IMR-90 (cell line): ENCODE measurements at regions not wholly inside any gene's neighbourhood (a gene's known extent, or its start where the extent isn't known, plus 50 kb on each side); places are given as distances from the start of the nearest gene placed in this dataset.

Experiments
- ATAC-seq: fragments of 200-7000 bp; cut with Tn5 transposase; 2 replicates; pipeline ENCODE4 v1.9.1; 2020; ENCODE audit warnings: low read depth, mild to moderate bottlenecking, moderate library complexity
- BruUV-seq: library from RNA; stranded (reverse); fragments of 400-500 nt; replicated peaks from 2 replicates; lab custom pipeline; 2021; lab: Mats Ljungman, UMichigan
- CTCF ChIA-PET: fragments of 300-600 bp; formaldehyde crosslinking; extraction: SDS; loops from one replicate; lab custom pipeline; 2021; ENCODE audit warnings: antibody characterized with exemption; lab: Yijun Ruan, JAX
- POLR2A ChIA-PET: fragments of 300-600 bp; sonication (Branson Sonifier 250); formaldehyde crosslinking; loops from one replicate; lab custom pipeline; 2022; ENCODE audit warnings: antibody characterized with exemption; ENCODE audit not compliant: unreplicated experiment; lab: Charles Lee
- DNase-seq: peaks from one replicate; pipeline ENCODE4 v3.0.0; 2013
- H2AFZ ChIP-seq: replicated peaks from 2 replicates; pipeline ENCODE3; 2013; ENCODE audit warnings: low read length, mild to moderate bottlenecking; ENCODE audit not compliant: poor library complexity
- H2AK5ac ChIP-seq: 2 replicates; pipeline ENCODE4 v1.6.1; 2013; ENCODE audit warnings: low read depth, low read length, inconsistent platforms
- H2AK9ac ChIP-seq: replicated peaks from 2 replicates; pipeline ENCODE3; 2013; ENCODE audit warnings: mild to moderate bottlenecking, low read depth, low read length, moderate library complexity; ENCODE audit not compliant: poor library complexity
- H2BK120ac ChIP-seq: 2 replicates; pipeline ENCODE4 v1.6.1; 2013; ENCODE audit warnings: low read depth, low read length, inconsistent platforms
- H2BK15ac ChIP-seq: 3 replicates; pipeline ENCODE4 v1.6.1; 2013; ENCODE audit warnings: low read depth, low read length, inconsistent platforms
- H2BK20ac ChIP-seq: 2 replicates; pipeline ENCODE4 v1.6.1; 2013; ENCODE audit warnings: low read depth, mild to moderate bottlenecking, inconsistent platforms, low read length, moderate library complexity
- H2BK5ac ChIP-seq: 2 replicates; pipeline ENCODE4 v1.6.1; 2013; ENCODE audit warnings: mild to moderate bottlenecking, low read depth, low read length, inconsistent platforms; ENCODE audit not compliant: poor library complexity, severe bottlenecking
- H3K14ac ChIP-seq: replicated peaks from 2 replicates; pipeline ENCODE4 v1.6.1; 2013; ENCODE audit warnings: low read depth, low read length, inconsistent platforms
- H3K18ac ChIP-seq: 2 replicates; pipeline ENCODE4 v1.6.1; 2013; ENCODE audit warnings: low read depth, low read length, control low read depth
- H3K23ac ChIP-seq: 2 replicates; pipeline ENCODE4 v1.6.1; 2013; ENCODE audit warnings: low read depth, low read length, inconsistent platforms
- H3K27ac ChIP-seq: 2 replicates; pipeline ENCODE4 v1.5.1; 2013; ENCODE audit warnings: mild to moderate bottlenecking, control low read depth, low read length; ENCODE audit not compliant: insufficient read depth
- H3K27me3 ChIP-seq: 2 replicates; pipeline ENCODE4 v1.6.1; 2013; ENCODE audit warnings: low read length; ENCODE audit not compliant: control insufficient read depth, insufficient read depth
- H3K36me3 ChIP-seq: 2 replicates; pipeline ENCODE4 v1.6.1; 2013; ENCODE audit warnings: low read length, mixed read lengths; ENCODE audit not compliant: control insufficient read depth, insufficient read depth
- H3K4ac ChIP-seq: 2 replicates; pipeline ENCODE4 v1.6.1; 2013; ENCODE audit warnings: low read depth, low read length, inconsistent platforms
- H3K4me1 ChIP-seq: 2 replicates; pipeline ENCODE4 v1.6.1; 2013; ENCODE audit warnings: low read length, mixed read lengths; ENCODE audit not compliant: control insufficient read depth, insufficient read depth
- H3K4me2 ChIP-seq: 2 replicates; pipeline ENCODE4 v1.6.1; 2013; ENCODE audit warnings: low read depth, mild to moderate bottlenecking, control low read depth, low read length, moderate library complexity
- H3K4me3 ChIP-seq: 2 replicates; pipeline ENCODE4 v1.5.1; 2013; ENCODE audit warnings: low read depth, mild to moderate bottlenecking, control low read depth, low read length, moderate library complexity; ENCODE audit not compliant: insufficient read depth
- H3K56ac ChIP-seq: 2 replicates; pipeline ENCODE4 v1.6.1; 2013; ENCODE audit warnings: low read length, inconsistent platforms; ENCODE audit not compliant: insufficient read depth; ENCODE audit errors: extremely low read depth
- H3K79me1 ChIP-seq, 2 experiments: 2 replicates each; pipeline ENCODE4 v1.6.1; 2013; ENCODE audit warnings: low read length in 2 of 2, inconsistent platforms in 1 of 2, low read depth in 1 of 2
- H3K9ac ChIP-seq: 2 replicates; pipeline ENCODE4 v1.6.1; 2013; ENCODE audit warnings: low read depth, low read length, control low read depth
- H3K9me1 ChIP-seq: 2 replicates; pipeline ENCODE4 v1.6.1; 2013; ENCODE audit warnings: low read length, inconsistent platforms; ENCODE audit not compliant: insufficient read depth
- H3K9me3 ChIP-seq: 2 replicates; pipeline ENCODE4 v1.6.1; 2013; ENCODE audit warnings: low read length; ENCODE audit not compliant: control insufficient read depth, insufficient read depth
- H4K20me1 ChIP-seq: 2 replicates; pipeline ENCODE4 v1.6.1; 2013; ENCODE audit warnings: low read length, inconsistent platforms; ENCODE audit not compliant: insufficient read depth
- H4K5ac ChIP-seq: 2 replicates; pipeline ENCODE4 v1.6.1; 2013; ENCODE audit warnings: mild to moderate bottlenecking, low read depth, low read length, control low read depth
- H4K8ac ChIP-seq, 2 experiments: 2 replicates each; pipeline ENCODE4 v1.6.1; 2013; ENCODE audit warnings: low read depth in 2 of 2, low read length in 2 of 2, control low read depth in 1 of 2, inconsistent platforms in 1 of 2
- H4K91ac ChIP-seq: 2 replicates; pipeline ENCODE4 v1.6.1; 2013; ENCODE audit warnings: low read depth, low read length, inconsistent platforms; ENCODE audit not compliant: insufficient read depth
- MXI1 ChIP-seq: IDR thresholded peaks from 2 replicates; pipeline ENCODE4 v1.6.1; 2012; ENCODE audit warnings: low read depth, mild to moderate bottlenecking, low read length, moderate library complexity, borderline replicate concordance
- RCOR1 ChIP-seq: IDR thresholded peaks from 2 replicates; pipeline ENCODE4 v1.6.1; 2012; ENCODE audit warnings: mild to moderate bottlenecking, low read length, improper control_type of control experiment; ENCODE audit not compliant: insufficient replicate concordance
- RFX5 ChIP-seq: IDR thresholded peaks from 2 replicates; pipeline ENCODE4 v1.8.0; 2012; ENCODE audit warnings: low read depth, mild to moderate bottlenecking, low read length, moderate library complexity
- dilution Hi-C: fragments of 300-500 bp; cut with HindIII; formaldehyde crosslinking; loops from one replicate; pipeline ENCODE4 v1.14.3; 2018; ENCODE audit warnings: low sequenced_read_pairs; ENCODE audit not compliant: unreplicated experiment
- in situ Hi-C: fragments of 300-500 bp; cut with MboI; formaldehyde crosslinking; loops from 3 replicates; pipeline ENCODE4 v1.14.3; 2019; ENCODE audit warnings: low sequenced_read_pairs, inconsistent platforms, mixed read lengths
- intact Hi-C: fragments of 100-400 bp; cut with micrococcal nuclease; formaldehyde crosslinking; loops from 2 replicates; pipeline ENCODE4 v1.10.0; 2022
- TF ChIP-seq, protein P1 (sequence below): fragments of 150-350 bp; IDR thresholded peaks from 2 replicates; pipeline ENCODE4 v1.6.1; 2017; ENCODE audit warnings: mild to moderate bottlenecking, antibody characterized with exemption, low read length, low read depth
- TF ChIP-seq, protein P2 (sequence below): conservative IDR thresholded peaks from 2 replicates; pipeline ENCODE4 v1.5.1; 2012; ENCODE audit warnings: mild to moderate bottlenecking, low read depth, low read length, improper control_type of control experiment

DNA sequence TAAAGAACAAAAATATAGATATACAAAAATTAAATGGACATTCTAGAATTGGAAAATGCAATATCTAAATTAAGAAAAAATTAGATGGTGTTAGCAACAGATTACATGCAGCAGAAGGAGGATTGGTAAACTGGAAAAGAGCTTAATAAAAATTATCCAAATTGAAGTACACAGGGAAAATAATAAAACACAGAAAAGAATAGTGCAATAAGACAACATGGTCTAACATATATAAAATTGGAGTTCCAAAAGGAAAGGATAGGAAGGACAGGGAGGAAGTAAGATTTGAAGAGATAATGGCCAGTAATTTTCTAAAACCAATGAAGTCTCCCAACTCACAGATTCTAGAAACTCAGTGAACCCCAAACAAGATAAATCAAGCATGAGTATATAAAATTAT lies 194.5 kb downstream of the TBX18 start:
- Histone ChIP-seq H4K5ac (no peak overlapping the region), H3K4me1 (no peaks in the 10 kb centered on the region), H2AK5ac (no peak overlapping the region), H3K4me2 (no peak overlapping the region), H3K27ac (no peak overlapping the region), H3K9me3 (no peaks in the 10 kb centered on the region), H2BK120ac (no peak overlapping the region), H2BK20ac (no peak overlapping the region), H3K56ac (no peak overlapping the region), H3K79me1 (no peaks in the 10 kb centered on the region), H3K14ac (no peak overlapping the region), H3K27me3 (no peaks in the 10 kb centered on the region), H4K20me1 (no peaks in the 10 kb centered on the region), H2BK15ac (no peak overlapping the region), H3K9ac (no peak overlapping the region), H2BK5ac (no peak overlapping the region), H3K9me1 (no peaks in the 10 kb centered on the region), H2AK9ac (no peak overlapping the region), H3K4ac (no peak overlapping the region), H3K18ac (no peak overlapping the region), H4K8ac (no peak overlapping the region), H3K4me3 (no peak overlapping the region), H2AFZ (no peak overlapping the region), H3K36me3 (no peaks in the 10 kb centered on the region), H3K23ac (no peak overlapping the region), H4K91ac (no peak overlapping the region)
- DNase-seq (no peak), ATAC-seq (no peak)
- dilution Hi-C loops, result no loop called here
- TF ChIP-seq RCOR1 (no peak), RFX5 (no peak), MXI1 (no peak)
- TF ChIP-seq, protein P1, sequence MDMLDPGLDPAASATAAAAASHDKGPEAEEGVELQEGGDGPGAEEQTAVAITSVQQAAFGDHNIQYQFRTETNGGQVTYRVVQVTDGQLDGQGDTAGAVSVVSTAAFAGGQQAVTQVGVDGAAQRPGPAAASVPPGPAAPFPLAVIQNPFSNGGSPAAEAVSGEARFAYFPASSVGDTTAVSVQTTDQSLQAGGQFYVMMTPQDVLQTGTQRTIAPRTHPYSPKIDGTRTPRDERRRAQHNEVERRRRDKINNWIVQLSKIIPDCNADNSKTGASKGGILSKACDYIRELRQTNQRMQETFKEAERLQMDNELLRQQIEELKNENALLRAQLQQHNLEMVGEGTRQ, result no peak
- TF ChIP-seq, protein P2, sequence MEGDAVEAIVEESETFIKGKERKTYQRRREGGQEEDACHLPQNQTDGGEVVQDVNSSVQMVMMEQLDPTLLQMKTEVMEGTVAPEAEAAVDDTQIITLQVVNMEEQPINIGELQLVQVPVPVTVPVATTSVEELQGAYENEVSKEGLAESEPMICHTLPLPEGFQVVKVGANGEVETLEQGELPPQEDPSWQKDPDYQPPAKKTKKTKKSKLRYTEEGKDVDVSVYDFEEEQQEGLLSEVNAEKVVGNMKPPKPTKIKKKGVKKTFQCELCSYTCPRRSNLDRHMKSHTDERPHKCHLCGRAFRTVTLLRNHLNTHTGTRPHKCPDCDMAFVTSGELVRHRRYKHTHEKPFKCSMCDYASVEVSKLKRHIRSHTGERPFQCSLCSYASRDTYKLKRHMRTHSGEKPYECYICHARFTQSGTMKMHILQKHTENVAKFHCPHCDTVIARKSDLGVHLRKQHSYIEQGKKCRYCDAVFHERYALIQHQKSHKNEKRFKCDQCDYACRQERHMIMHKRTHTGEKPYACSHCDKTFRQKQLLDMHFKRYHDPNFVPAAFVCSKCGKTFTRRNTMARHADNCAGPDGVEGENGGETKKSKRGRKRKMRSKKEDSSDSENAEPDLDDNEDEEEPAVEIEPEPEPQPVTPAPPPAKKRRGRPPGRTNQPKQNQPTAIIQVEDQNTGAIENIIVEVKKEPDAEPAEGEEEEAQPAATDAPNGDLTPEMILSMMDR, result no peak
- no TSS peak for BruUV-seq
- ChIA-PET POLR2A (no interaction called here), CTCF (no interaction called here)
- in situ Hi-C loops, result no loop called here
- intact Hi-C loops, result loop anchor here (1.0 to 10.0 kb wide), 3 partner anchors 105 to 142 kb away; no protein-coding TSS in a partner anchor
